ENCODE measurements at regions not wholly inside any gene's neighbourhood (a gene's known extent, or its start where the extent isn't known, plus 50 kb on each side); places are given as distances from the start of the nearest gene placed in this dataset.

DNA sequence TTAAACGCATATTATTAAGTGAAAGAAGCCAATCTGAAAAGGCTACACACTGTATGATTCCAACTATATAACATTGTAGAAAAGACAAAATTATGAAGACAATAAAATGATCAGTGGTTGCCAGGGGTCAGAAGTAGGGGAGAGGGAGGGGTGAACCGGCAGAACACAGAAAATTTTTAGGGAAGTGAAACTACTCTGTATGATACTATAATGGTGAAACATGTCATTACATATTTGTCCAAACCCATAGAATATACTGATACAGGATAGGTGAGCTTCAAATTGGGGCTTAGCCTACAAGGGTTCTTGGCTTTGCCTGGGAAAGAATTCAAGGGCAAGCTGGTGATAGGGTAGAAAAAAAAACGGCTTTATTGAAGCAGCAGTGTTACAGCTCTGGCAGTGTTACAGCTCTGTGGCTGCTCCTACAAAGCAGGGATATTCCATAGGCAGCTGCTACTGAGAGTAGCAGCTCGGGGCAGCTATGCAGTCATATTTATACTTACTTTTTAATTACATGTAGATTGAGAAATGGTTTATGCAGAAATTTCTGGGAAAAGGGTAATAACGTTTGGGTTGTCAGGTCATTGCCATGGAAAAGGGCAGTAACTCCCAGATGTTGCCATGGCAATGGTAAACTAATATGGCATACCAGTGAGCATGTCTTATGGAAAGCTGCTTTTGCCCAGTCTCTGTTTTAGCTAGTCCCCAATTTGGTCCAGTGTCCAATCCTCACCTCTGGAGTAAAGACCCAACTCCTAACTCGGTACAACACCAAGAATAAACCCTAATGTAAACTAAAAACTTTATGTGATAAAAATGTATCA, 125.1 kb upstream of the SLC25A36 start:
- DNase-seq = no peak

- no peak for DNase-seq
Measured at GRCh38 chr3:140821493-140821892, 120.1 kb upstream of the SLC25A36 start.

GRCh38 chr3:140822401-140823047, 119.1 kb upstream of the SLC25A36 start:
- no peak for DNase-seq

DNA sequence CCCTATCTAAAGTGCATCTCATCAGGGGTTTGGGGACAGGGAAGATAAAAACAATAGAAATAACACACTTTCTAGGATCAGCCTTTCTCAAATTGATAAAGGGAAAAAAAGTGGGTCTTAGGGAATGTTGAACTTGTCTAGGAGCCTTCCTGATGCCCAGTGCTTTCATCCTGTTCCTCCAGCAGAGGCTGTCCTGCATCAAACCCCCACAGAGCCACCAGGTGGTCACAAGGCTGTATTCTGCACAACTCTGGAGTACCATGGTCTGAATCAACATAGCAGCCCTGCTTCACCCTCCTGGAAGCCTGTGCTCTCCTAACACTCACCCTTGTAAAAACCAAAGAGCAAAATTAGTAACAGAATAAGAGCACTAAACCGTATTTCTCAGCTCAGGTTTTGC, 118.5 kb upstream of the SLC25A36 start:
- DNase-seq = no peak

- DNase-seq = no peak
Measured at GRCh38 chr3:140827894-140828293, 113.7 kb upstream of the SLC25A36 start.

- DNase-seq = no peak
Measured at GRCh38 chr3:140828585-140828984, 113.1 kb upstream of the SLC25A36 start.

- no peak for DNase-seq
Measured at GRCh38 chr3:140829796-140830195, 111.8 kb upstream of the SLC25A36 start.

- DNase-seq = no peak
Measured at GRCh38 chr3:140830391-140830790, 111.2 kb upstream of the SLC25A36 start.

DNA sequence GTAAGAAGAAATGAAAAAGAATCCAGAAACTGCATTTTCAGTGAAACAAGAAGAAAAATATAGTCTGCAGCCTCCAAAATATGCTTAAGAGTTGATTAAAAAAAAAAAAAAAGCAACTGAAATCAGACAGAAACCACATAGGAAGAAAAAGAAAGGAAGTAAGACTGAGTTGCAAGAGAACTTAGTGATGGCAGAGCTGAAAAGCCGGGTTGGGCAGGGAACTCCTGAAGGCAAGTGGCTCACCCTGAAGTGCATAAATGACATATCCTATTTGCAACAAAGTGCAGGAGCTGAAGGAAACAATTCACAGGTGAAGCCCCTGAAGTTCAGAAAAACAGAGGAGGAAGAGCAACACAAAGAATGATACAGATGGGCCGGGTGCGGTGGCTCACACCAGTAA, 108.8 kb upstream of the SLC25A36 start:
- DNase-seq = no peak

- DNase-seq = no peak
Measured at GRCh38 chr3:140834266-140835037, 107.2 kb upstream of the SLC25A36 start.

DNA sequence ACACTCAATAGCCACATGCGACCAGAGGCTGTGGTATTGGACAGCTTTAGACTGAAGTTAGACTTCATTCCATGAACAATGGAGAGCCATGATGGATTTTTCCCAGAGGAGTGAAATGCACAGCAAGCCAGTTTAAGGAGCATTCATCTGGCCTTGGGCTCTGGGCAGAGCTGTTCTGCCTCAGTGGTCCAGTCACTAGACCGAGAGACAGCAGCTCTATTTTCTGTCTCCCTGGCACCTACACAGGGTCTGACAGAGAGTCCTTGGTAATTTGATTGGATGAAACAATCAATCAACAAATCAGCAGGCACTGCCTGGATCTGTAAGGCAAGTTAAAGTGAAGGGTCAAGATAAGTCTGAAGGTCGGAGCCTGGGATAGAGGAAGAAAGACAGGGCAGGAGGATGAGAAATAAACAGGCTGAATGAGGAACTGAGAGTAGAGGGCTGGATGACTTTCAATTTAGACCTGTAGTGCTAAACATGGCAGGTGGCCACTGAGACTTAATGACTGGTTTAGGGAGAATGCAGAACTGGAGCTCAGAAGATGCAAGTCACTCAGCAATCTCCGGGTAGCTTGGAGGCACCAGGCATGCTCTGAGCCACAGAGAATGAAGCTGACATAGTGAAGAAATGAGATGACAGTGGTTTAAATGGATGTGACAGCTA, 98.5 kb upstream of the SLC25A36 start:
- no peak for DNase-seq

- DNase-seq = no peak
Measured at GRCh38 chr3:140843656-140844055, 98.0 kb upstream of the SLC25A36 start.

GRCh38 chr3:140844072-140844471, 97.6 kb upstream of the SLC25A36 start:
- no peak for DNase-seq

DNA sequence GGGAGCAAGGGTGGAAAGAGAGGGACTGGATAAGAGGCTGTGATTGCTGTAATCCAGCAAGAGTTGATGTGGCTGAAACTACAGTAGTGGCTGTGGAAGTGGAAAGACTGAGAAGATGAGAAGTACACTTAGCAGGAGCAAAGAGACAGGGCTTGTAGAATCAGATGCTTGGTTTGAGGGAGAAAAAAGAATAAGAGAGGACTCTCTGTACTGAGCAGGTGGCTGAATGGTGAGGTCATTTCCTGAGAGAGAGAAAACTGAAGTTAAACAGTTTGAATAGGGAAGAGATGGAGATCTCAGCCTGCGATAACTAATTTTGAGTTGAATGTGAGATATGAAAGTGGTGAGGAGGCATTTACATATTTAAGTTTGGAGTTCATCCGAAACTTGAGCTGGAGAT, 95.8 kb upstream of the SLC25A36 start:
- no peak for DNase-seq

DNA sequence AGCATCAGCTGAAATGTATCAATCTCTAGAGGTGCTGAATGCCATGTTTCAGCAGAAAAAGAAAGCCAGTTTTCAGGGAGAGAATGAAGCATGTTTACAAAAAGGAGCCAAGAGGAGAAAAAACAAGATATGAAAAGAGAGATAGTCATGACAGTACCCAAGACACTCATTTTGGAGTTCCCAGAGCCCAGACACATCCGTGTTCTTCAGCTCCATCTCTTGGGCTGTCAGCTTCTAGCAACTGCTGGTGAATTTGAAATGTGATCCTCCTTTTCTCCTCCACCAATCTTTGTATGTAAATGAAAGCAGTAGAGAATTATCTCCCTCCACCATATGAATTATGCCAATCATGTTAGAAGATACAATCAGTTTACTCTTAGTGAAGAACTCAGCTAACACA, 93.0 kb upstream of the SLC25A36 start:
- no peak for DNase-seq

DNA sequence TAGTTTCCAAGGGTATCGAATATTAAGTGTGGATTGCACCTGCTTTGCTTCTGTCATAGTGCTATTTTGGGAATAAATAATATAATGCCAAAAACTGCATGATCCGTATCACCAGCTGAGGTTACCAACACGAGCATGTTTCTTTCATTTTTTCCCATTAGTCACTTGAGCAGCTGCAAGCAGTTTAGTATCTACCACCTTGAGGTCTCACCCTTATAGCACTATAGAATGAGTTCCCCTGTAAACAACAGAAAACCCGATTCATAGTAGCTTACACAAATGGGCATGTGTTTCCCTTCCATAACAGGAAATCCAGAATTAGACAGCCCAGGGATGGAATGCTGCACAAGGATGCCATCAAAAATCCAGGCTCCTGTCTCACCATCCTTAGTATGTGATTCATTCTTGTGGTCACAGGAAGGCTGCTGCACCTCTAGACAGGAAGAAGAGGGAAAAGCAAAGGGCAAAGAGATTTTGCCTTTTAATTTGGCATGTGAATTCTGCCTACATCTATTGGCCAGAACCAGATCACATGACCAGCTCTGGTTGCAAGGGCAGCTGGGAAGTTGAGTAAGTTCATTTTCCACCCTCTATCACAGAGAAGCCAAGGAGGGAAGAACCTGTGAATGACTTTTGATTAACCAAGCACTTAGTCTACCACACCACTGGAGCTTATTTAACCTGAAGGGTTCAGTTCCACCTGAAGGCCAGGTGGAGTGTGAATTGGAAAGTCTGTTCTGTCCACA, 91.3 kb upstream of the SLC25A36 start:
- DNase-seq = no peak

DNA sequence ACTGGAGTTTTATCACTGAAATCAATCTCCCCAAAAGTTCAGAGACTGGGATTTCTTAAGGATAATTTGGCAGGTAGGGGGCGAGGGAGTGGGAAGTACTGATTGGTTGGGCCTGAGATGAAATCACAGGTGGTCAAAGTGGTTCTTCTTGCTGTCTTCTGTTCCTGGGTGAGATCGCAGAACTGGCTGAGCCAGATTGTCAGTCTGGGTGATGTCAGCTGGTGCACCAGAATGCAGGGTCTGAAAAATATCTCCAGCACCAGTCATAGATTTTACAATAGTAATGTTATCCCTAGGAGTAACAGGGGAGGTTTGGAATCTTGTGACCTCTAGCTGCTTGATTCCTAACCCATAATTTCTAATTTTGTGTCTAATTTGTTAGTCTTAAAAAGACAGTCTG, 86.7 kb upstream of the SLC25A36 start:
- DNase-seq = no peak

DNA sequence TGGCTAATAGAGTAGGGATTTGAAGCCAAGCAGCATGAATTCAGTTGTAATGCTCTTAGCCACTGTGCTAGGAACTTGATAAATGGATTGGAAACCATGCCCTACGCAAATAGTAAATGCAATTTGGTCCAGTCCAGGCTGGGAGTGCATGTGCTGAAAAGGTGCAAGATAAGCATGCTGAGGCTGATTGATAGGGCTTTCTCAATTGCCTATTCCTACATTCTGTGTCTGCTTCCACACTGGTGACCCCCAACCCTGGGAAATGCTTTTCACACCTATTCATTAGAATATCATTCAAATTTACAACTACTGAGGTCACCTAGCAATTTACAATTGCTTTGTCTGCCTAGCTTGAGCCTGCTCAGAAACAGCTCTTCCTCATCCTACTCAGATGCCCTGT, 84.7 kb upstream of the SLC25A36 start:
- DNase-seq = no peak

GRCh38 chr3:140857993-140858392, 83.6 kb upstream of the SLC25A36 start:
- no peak for DNase-seq

DNA sequence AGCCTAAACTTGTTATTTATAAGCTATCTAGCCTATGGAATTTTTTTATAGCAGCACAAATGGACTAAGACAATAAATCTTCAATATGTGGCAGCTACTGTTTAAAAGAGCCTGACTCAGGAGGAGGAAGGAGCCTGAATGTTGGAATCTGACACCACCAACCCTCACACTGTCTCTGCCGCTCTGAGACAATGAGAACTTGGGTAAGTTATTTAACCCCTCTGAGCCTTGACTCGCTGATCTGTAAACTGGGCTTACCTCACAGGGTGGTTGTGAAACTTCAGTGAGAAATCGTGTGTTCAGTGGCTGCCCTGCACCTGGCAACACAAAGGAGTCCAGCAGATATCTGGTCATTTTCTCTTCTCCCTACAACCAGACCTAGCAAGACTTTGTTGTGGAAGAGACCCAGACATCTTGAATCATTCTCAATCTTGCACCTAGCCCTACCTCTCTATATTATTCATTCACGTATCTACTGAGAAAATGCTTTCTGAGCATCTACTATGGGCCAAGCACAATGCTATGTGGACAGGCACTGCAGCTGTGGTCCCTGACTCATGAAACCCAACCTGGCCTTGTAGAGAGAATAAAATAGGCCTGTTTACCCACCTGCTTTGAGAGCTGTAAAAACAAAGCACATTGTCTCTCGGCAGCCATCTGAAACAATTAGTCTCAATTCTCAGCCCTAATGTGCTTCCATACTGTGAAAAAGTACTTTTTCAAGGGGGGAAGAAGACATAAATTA, 81.9 kb upstream of the SLC25A36 start:
- DNase-seq = peak; percentile 53

DNA sequence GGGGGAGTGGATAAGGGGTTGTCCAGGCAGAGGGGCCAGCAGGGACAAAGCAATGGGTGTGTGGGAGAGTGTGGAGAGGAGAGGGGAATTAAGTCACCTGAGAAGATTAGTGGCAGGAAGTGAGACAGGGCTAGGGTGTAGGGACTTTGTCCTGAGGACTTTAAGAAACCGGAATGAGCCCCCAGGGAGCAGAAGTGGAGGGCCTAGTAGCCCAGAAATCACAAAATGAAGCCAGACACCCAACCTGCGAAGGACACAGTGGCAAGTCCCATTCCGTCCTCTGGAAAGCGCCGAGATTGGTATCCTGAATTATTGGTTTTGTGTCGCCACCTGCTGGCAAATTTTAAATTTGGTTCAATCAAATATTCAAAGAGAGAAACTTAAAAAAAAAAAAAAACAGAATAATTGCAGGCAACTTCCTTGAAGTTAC, 78.0 kb upstream of the SLC25A36 start:
- DNase-seq = peak; percentile 42

- DNase-seq = no peak
Measured at GRCh38 chr3:140870351-140870750, 71.3 kb upstream of the SLC25A36 start.
